GM13976 (cell line): ENCODE measurements at regions not wholly inside any gene's neighbourhood (a gene's known extent, or its start where the extent isn't known, plus 50 kb on each side); places are given as distances from the start of the nearest gene placed in this dataset.

Experiments
- DNase-seq: peaks from one replicate; pipeline ENCODE4 v3.0.0; 2012; ENCODE audit warnings: low spot score
- CTCF ChIP-seq: IDR thresholded peaks from 2 replicates; pipeline ENCODE4 v1.5.1; 2012; ENCODE audit warnings: borderline replicate concordance, mild to moderate bottlenecking; ENCODE audit not compliant: insufficient read depth; ENCODE audit errors: extremely low read depth, missing control alignments, control extremely low read depth
- in situ Hi-C: fragments of 300-500 bp; cut with MboI; formaldehyde crosslinking; loops from one replicate; pipeline ENCODE4 v1.12.0; 2022; ENCODE audit warnings: low sequenced_read_pairs, mixed read lengths, inconsistent platforms; ENCODE audit not compliant: unreplicated experiment

GRCh38 chr4:27233531-27233930, 372.9 kb downstream of the STIM2 start:
- no peak for DNase-seq
- in situ Hi-C loops, result no loop called here
- no peak for TF ChIP-seq CTCF

GRCh38 chr4:27234306-27234899, 373.8 kb downstream of the STIM2 start:
- TF ChIP-seq CTCF, result no peak
- in situ Hi-C loops, result no loop called here
- no peak for DNase-seq

GRCh38 chr4:27239641-27240040, 379.0 kb downstream of the STIM2 start:
- DNase-seq, result no peak
- in situ Hi-C loops, result no loop called here

GRCh38 chr4:27242217-27242616, 381.6 kb downstream of the STIM2 start:
- no peak for TF ChIP-seq CTCF
- DNase-seq, result no peak
- in situ Hi-C loops, result no loop called here

More at GRCh38 chr4:27239641-27240040, 379.0 kb downstream of the STIM2 start:
- no peak for TF ChIP-seq CTCF

- no peak for TF ChIP-seq CTCF
- in situ Hi-C loops, result no loop called here
- DNase-seq, result no peak
Observed at GRCh38 chr4:27245216-27245615, 384.6 kb downstream of the STIM2 start.

GRCh38 chr4:27248829-27249228, 388.2 kb downstream of the STIM2 start:
- no peak for TF ChIP-seq CTCF
- in situ Hi-C loops, result no loop called here
- no peak for DNase-seq
